Keratinocyte (primary cell): ENCODE measurements at regions not wholly inside any gene's neighbourhood (a gene's known extent, or its start where the extent isn't known, plus 50 kb on each side); places are given as distances from the start of the nearest gene placed in this dataset.

Experiments used
- DNase-seq: peaks from one replicate; pipeline ENCODE4 v3.0.0-alpha.2; 2011; ENCODE audit warnings: low read depth, missing footprints, low spot score
- FAIRE-seq: peaks from 2 replicates; lab custom pipeline; 2011; peaks lifted over from hg19 to GRCh38; lab: Jason Lieb, UNC
- H2AFZ ChIP-seq: 2 replicates; pipeline ENCODE4 v1.6.0; 2012; ENCODE audit warnings: low read length, control low read depth, inconsistent platforms; ENCODE audit not compliant: control insufficient read depth
- H3K27ac ChIP-seq: 2 replicates; pipeline ENCODE4 v1.5.1; 2011; ENCODE audit warnings: low read length; ENCODE audit not compliant: control insufficient read depth, insufficient read depth
- H3K27me3 ChIP-seq: 3 replicates; pipeline ENCODE4 v1.6.0; 2011; ENCODE audit warnings: low read length; ENCODE audit not compliant: control insufficient read depth, insufficient read depth; ENCODE audit errors: extremely low read depth
- H3K36me3 ChIP-seq, 2 experiments: 2 replicates in 1 of 2; 3 replicates in 1 of 2; pipeline ENCODE4 v1.5.1; 2011; ENCODE audit warnings: low read length in 2 of 2, mild to moderate bottlenecking in 1 of 2; ENCODE audit not compliant: control insufficient read depth in 2 of 2, insufficient read depth in 2 of 2; ENCODE audit errors: extremely low read depth in 1 of 2
- H3K4me1 ChIP-seq: 3 replicates; pipeline ENCODE4 v1.5.1; 2011; ENCODE audit warnings: low read length; ENCODE audit not compliant: control insufficient read depth, insufficient read depth; ENCODE audit errors: extremely low read depth
- H3K4me2 ChIP-seq: 3 replicates; pipeline ENCODE4 v1.6.0; 2011; ENCODE audit warnings: low read depth, low read length; ENCODE audit not compliant: control insufficient read depth, insufficient read depth; ENCODE audit errors: extremely low read depth
- H3K4me3 ChIP-seq, 3 experiments: fragments of 200-600 bp in 1 of 3; sonication (generic) in 1 of 3; 2 replicates in 2 of 3; 3 replicates in 1 of 3; pipeline ENCODE4 v1.5.1; 2011 to 2016; ENCODE audit warnings: low read length in 3 of 3, mild to moderate bottlenecking in 3 of 3, control low read depth in 2 of 3, inconsistent platforms in 1 of 3, low read depth in 1 of 3, mixed read lengths in 1 of 3, mixed run types in 1 of 3, moderate library complexity in 1 of 3; ENCODE audit not compliant: control insufficient read depth in 2 of 3, insufficient read depth in 2 of 3; ENCODE audit errors: extremely low read depth in 1 of 3
- H3K79me2 ChIP-seq: 2 replicates; pipeline ENCODE4 v1.6.0; 2012; ENCODE audit warnings: low read length; ENCODE audit not compliant: control insufficient read depth, insufficient read depth
- H3K9ac ChIP-seq: 3 replicates; pipeline ENCODE4 v1.6.0; 2011; ENCODE audit warnings: low read length; ENCODE audit not compliant: control insufficient read depth, insufficient read depth; ENCODE audit errors: extremely low read depth
- H3K9me1 ChIP-seq: 3 replicates; pipeline ENCODE4 v1.6.0; 2011; ENCODE audit warnings: low read length; ENCODE audit not compliant: control insufficient read depth, insufficient read depth; ENCODE audit errors: extremely low read depth
- H3K9me3 ChIP-seq: 2 replicates; pipeline ENCODE4 v1.5.1; 2012; ENCODE audit warnings: low read depth, low read length; ENCODE audit not compliant: control insufficient read depth
- H4K20me1 ChIP-seq: 3 replicates; pipeline ENCODE4 v1.6.0; 2011; ENCODE audit warnings: low read length; ENCODE audit not compliant: control insufficient read depth, insufficient read depth; ENCODE audit errors: extremely low read depth
- CTCF ChIP-seq, 3 experiments: IDR thresholded peaks in 1 of 3; conservative IDR thresholded peaks in 1 of 3; optimal IDR thresholded peaks in 1 of 3; 2 replicates in 2 of 3; 3 replicates in 1 of 3; pipeline versions ENCODE3 to v1.5.1; 2011; ENCODE audit warnings: low read length in 3 of 3, mild to moderate bottlenecking in 3 of 3, moderate library complexity in 2 of 3, control low read depth in 1 of 3, inconsistent platforms in 1 of 3; ENCODE audit not compliant: insufficient read depth in 2 of 3; ENCODE audit errors: extremely low read depth in 1 of 3
- EZH2 ChIP-seq: IDR thresholded peaks from one replicate; pipeline ENCODE4 v1.6.1; 2012; ENCODE audit warnings: inconsistent platforms, mild to moderate bottlenecking, low read length, moderate library complexity
- dilution Hi-C: fragments of 300-500 bp; cut with MboI; formaldehyde crosslinking; loops from one replicate; pipeline ENCODE4 v1.7.0; 2020; ENCODE audit warnings: low sequenced_read_pairs; ENCODE audit not compliant: extremely low pct_ligation_motif_present

- Histone ChIP-seq H3K4me3 (no peak overlapping the region), H3K27ac (no peak overlapping the region), H2AFZ (no peak overlapping the region), H3K9ac (no peak overlapping the region), H3K27me3 (no peaks in the 10 kb centered on the region), H4K20me1 (no peaks in the 10 kb centered on the region), H3K9me1 (no peaks in the 10 kb centered on the region), H3K36me3 (no peaks in the 10 kb centered on the region), H3K4me2 (no peak overlapping the region), H3K79me2 (no peaks in the 10 kb centered on the region), H3K4me1 (no peaks in the 10 kb centered on the region), H3K9me3 (peaks cover 3% of the 10 kb centered on the region)
- TF ChIP-seq EZH2, result no peak
- TF ChIP-seq CTCF (optimal IDR thresholded peaks at IDR 0.05 in 1 of 3, IDR thresholded peaks at IDR 0.05 in 1 of 3, conservative IDR thresholded peaks at IDR 0.05 in 1 of 3; ENCODE audit: extremely low read depth in 1 of 3, insufficient read depth in 2 of 3, low read length in 3 of 3), result no peak
- FAIRE-seq, result no peak
- dilution Hi-C loops, result no loop called here
- no peak for DNase-seq
Observed at GRCh38 chrX:781224-782204, 150.9 kb downstream of the SHOX start.

GRCh38 chrX:776529-777230, 146.1 kb downstream of the SHOX start:
- TF ChIP-seq CTCF (optimal IDR thresholded peaks at IDR 0.05 in 1 of 3, IDR thresholded peaks at IDR 0.05 in 1 of 3, conservative IDR thresholded peaks at IDR 0.05 in 1 of 3; ENCODE audit: extremely low read depth in 1 of 3, insufficient read depth in 2 of 3, low read length in 3 of 3) (no peak), EZH2 (no peak)
- H4K20me1 ChIP-seq, result no peaks in the 10 kb centered on the region
- no peak overlapping the region for H3K27ac ChIP-seq
- H3K4me1 ChIP-seq, result no peaks in the 10 kb centered on the region
- no peak overlapping the region for H3K9ac ChIP-seq
- no peak overlapping the region for H2AFZ ChIP-seq
- no peaks in the 10 kb centered on the region for H3K36me3 ChIP-seq
- DNase-seq (no peak), FAIRE-seq (no peak)
- no peaks in the 10 kb centered on the region for H3K79me2 ChIP-seq
- H3K4me2 ChIP-seq, result no peak overlapping the region
- no peaks in the 10 kb centered on the region for H3K27me3 ChIP-seq
- H3K4me3 ChIP-seq, result no peak overlapping the region
- peaks cover 4% of the 10 kb centered on the region for H3K9me3 ChIP-seq
- no peaks in the 10 kb centered on the region for H3K9me1 ChIP-seq
- dilution Hi-C loops, result no loop called here
